HG03342 (cell line): ENCODE measurements at regions not wholly inside any gene's neighbourhood (a gene's known extent, or its start where the extent isn't known, plus 50 kb on each side); places are given as distances from the start of the nearest gene placed in this dataset.
"Not testable (repeated sequence)": the region's sequence is repeated elsewhere in the genome, so short reads cannot be mapped to it uniquely, and the experiment has no call there.

ENCODE experiments used
- ATAC-seq: cut with Tn5 transposase; IDR thresholded peaks from one replicate; pipeline ENCODE4 v1.9.1; 2021; ENCODE audit warnings: mild to moderate bottlenecking, moderate library complexity; ENCODE audit not compliant: unreplicated experiment

- ATAC-seq, result peak; percentile 45
These were observed 286.9 kb upstream of the PRKD1 start for GRCh38 chr14:30214461-30215090.

- no peak for ATAC-seq
These were observed 291.3 kb upstream of the PRKD1 start for GRCh38 chr14:30218907-30219306.

- ATAC-seq, result no peak
These were observed 293.9 kb upstream of the PRKD1 start for GRCh38 chr14:30221546-30221945.

GRCh38 chr14:30223385-30223785, 295.7 kb upstream of the PRKD1 start:
- no peak for ATAC-seq

GRCh38 chr14:30223966-30224365, 296.3 kb upstream of the PRKD1 start:
- ATAC-seq, result no peak

GRCh38 chr14:30225176-30225575, 297.5 kb upstream of the PRKD1 start:
- no peak for ATAC-seq

GRCh38 chr14:30227436-30227835, 299.8 kb upstream of the PRKD1 start:
- no peak for ATAC-seq

- no peak for ATAC-seq
These were observed 300.2 kb upstream of the PRKD1 start for GRCh38 chr14:30227876-30228275.

GRCh38 chr14:30230719-30231118, 303.1 kb upstream of the PRKD1 start:
- ATAC-seq, result no peak

GRCh38 chr14:30234966-30235365, 307.3 kb upstream of the PRKD1 start:
- ATAC-seq, result no peak

- ATAC-seq, result no peak
These were observed 307.8 kb upstream of the PRKD1 start for GRCh38 chr14:30235485-30235884.

- no peak for ATAC-seq
These were observed 311.3 kb upstream of the PRKD1 start for GRCh38 chr14:30238936-30239335.

- ATAC-seq, result no peak
These were observed 312.4 kb upstream of the PRKD1 start for GRCh38 chr14:30240018-30240417.

- no peak for ATAC-seq
These were observed 313.0 kb upstream of the PRKD1 start for GRCh38 chr14:30240685-30241084.

GRCh38 chr14:30242744-30243143, 315.1 kb upstream of the PRKD1 start:
- ATAC-seq, result no peak

- no peak for ATAC-seq
These were observed 315.6 kb upstream of the PRKD1 start for GRCh38 chr14:30243207-30243606.

GRCh38 chr14:30243805-30244204, 315.2 kb upstream of the G2E3 start:
- ATAC-seq, result no peak

- ATAC-seq, result not testable (repeated sequence)
These were observed 314.6 kb upstream of the G2E3 start for GRCh38 chr14:30244348-30244747.

GRCh38 chr14:30251017-30251416, 307.9 kb upstream of the G2E3 start:
- no peak for ATAC-seq

GRCh38 chr14:30251557-30252100, 307.3 kb upstream of the G2E3 start:
- no peak for ATAC-seq

GRCh38 chr14:30252151-30252550, 306.8 kb upstream of the G2E3 start:
- ATAC-seq, result no peak

- ATAC-seq, result no peak
These were observed 305.9 kb upstream of the G2E3 start for GRCh38 chr14:30252783-30253674.
